ENCODE measurements at regions not wholly inside any gene's neighbourhood (a gene's known extent, or its start where the extent isn't known, plus 50 kb on each side); places are given as distances from the start of the nearest gene placed in this dataset.
A peak's percentile ranks its signal among the peaks of the same experiment; 100 is the strongest.
"Not testable (repeated sequence)": the region's sequence is repeated elsewhere in the genome, so short reads cannot be mapped to it uniquely, and the experiment has no call there.

DNA sequence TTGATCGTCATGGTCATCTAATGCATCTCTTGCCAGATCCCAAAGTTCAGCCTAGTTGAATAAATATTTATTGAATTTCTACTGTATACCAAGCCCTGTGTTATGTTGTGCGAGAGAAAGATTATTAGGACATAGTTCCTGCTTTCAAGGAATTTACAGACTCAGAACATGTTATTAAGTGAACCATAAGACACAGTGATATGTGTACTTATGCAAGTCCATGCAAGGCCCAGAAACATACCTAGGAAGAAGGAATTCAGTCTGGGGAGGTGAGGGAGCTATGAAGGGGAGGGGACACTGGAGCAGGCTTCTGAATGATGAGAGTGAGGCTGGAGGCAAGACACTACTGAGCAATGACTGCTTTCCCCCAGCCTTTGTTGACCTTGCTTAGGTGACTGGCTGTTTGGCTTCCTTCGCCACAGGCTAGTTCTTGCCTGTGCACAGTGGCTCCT is 81.4 kb downstream of the ACAA2 start:
- no peak for DNase-seq

- DNase-seq, result no peak
These were observed 81.9 kb downstream of the ACAA2 start for GRCh38 chr18:49731421-49731841.

DNA sequence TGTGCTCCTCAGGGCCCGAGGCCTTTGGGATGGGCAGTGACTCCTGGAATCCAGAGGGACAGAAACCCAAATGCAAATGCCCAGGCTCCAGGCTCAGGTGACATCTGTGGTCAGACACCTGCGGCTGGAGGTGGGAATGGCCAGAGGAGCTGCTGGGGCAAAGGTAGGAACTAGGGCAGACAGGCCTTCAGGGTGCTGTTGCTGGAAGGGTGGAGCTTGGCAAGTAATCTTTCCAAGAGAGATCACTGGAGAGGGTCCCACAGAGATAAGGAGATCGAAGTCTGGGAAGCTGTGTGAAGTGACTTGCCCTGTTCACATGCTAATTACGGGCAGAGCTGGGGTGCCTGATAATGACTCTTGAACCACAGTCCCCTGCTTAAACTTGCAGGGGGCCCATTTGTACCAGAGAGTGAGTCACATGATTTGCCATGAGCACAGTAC is 82.4 kb downstream of the ACAA2 start:
- DNase-seq, result no peak

DNA sequence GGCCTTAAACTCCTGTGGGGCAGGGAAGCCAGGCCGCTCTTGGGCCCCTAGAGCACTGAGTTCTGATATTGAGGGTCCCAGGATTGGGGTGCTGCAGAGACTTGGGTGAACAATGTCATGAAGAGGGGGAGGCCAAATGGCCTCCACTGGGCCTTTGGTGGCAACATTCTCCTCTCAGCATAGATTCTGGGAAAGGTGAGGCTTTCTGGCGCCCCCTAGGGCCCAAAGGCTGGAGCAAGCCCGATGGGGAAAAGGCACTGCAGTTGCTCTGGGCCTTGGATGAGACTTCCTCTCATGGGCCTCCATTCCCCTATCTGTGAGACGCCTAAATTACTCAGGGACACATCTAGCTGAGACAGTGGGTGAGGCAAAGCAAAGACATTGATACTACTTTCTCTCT is 84.8 kb downstream of the ACAA2 start:
- peak; percentile 57 for DNase-seq

DNA sequence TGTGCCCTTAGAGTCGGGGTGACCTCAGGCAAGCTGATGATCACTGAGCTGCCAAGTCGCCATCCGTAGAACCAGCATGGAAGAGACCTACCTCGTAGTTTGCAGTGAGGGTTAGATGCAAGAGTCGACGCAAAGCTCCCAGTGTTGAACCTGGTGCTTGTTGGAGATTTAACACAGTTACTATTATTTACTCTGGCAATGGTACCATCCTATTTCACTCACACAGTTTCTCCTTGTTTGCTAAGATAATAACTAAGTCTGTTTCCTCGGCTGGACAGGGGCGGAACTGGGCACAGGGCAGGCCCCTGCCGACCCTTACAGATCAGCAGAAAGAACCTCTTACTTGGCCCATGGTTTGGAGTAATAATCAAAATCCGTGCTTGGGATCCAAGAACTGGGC is 85.5 kb downstream of the ACAA2 start:
- no peak for DNase-seq

- no peak for DNase-seq
These were observed 86.7 kb downstream of the ACAA2 start for GRCh38 chr18:49726675-49726963.

- DNase-seq, result peak; percentile 95
These were observed 87.3 kb downstream of the ACAA2 start for GRCh38 chr18:49725809-49726674.

GRCh38 chr18:49723648-49724180 is 89.6 kb downstream of the ACAA2 start:
- peak; percentile 18 for DNase-seq

GRCh38 chr18:49722477-49722876 is 90.9 kb downstream of the ACAA2 start:
- no peak for DNase-seq

- DNase-seq, result no peak
These were observed 91.4 kb downstream of the ACAA2 start for GRCh38 chr18:49721981-49722380.

DNA sequence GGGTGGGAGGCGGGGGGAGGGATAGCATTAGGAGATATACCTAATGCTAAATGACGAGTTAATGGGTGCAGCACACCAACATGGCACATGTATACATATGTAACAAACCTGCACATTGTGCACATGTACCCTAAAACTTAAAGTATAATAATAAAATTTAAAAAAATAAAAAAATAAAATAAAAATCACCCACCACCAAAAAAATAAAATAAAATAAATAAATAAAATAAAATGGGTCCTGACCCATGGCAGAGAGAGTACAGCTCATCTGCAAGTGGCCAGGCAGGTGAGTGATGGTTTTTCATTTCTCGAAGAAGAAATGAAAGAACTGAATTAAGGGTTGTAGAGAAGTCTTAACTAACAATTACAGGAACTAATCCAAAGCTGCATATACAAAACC is 92.4 kb downstream of the ACAA2 start:
- DNase-seq, result not testable (repeated sequence)

DNA sequence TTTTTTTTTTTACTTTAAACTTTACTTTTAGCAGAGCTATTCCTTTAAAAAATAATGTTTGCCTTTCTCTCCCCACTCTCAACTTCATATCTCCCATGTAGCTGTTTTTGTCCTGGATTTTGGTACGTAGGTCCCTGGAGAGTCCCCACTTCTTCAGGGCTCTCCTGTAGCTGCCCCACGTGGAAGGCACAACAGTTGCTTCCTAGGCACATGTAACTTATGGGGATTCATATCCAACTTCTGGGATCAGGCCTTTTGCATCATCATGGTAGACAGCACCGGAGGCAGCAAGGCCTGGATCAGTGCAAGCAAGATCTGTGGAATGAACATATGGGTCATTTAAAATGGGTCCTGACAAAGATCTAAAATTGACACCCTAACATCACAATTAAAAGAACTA is 95.7 kb downstream of the ACAA2 start:
- no peak for DNase-seq

DNA sequence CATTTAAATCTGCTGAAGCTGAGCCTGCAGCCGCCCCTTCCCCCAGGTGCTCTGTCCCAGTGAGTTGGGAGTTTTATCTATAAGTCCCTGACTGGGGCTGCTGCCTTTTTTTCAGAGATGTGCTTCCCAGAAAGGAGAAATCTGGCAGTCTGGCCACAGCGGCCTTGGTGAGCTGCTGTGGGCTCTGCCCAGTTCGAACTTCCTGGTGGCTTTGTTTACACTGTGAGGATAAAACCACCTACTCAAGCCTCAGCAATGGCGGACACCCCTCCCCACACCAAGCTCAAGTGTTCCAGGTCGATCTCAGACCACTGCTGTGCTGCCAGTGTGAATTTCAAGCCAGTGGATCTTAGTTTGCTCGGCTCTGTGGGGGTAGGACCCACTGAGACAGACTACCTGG is 97.3 kb downstream of the ACAA2 start:
- no peak for DNase-seq

GRCh38 chr18:49709347-49709690 is 104.0 kb downstream of the ACAA2 start:
- no peak for DNase-seq

DNA sequence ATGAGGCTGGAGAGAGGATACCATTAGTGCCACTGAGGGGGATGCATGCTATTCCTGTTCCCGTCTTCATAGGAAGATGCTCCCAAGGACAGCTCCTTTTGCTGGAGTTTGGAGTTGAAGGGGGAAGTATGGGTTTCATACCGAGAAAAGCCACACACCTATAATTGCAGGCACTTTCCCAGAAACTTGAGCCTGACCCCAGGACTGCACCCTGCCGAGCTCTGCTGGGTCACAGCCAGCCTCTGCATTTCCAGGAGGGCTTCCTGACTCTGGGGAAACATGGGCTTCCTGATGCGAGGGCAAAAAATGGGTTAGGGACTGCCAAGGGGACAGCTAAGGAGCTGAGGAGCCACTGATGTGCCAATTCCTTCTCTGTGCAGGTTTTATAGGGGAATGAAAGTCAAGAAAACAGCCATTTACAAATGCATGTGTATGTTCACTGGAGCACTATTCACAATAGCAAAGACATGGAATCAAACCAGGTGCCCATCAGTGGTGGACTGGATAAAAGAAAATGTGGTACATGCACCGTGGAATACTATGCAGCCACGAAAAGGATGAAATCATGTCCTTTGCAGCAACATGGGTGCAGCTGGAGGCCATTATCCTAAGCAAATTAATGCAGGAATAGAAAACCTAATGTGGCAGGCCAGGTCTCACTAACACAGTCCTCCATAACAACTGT is 104.5 kb downstream of the ACAA2 start:
- DNase-seq, result no peak

GRCh38 chr18:49707599-49707998 is 105.7 kb downstream of the ACAA2 start:
- no peak for DNase-seq

- DNase-seq, result no peak
These were observed 109.0 kb downstream of the ACAA2 start for GRCh38 chr18:49704334-49704733.

- DNase-seq, result no peak
These were observed 112.1 kb downstream of the ACAA2 start for GRCh38 chr18:49701190-49701589.

- DNase-seq, result no peak
These were observed 114.0 kb downstream of the ACAA2 start for GRCh38 chr18:49699303-49699702.

DNA sequence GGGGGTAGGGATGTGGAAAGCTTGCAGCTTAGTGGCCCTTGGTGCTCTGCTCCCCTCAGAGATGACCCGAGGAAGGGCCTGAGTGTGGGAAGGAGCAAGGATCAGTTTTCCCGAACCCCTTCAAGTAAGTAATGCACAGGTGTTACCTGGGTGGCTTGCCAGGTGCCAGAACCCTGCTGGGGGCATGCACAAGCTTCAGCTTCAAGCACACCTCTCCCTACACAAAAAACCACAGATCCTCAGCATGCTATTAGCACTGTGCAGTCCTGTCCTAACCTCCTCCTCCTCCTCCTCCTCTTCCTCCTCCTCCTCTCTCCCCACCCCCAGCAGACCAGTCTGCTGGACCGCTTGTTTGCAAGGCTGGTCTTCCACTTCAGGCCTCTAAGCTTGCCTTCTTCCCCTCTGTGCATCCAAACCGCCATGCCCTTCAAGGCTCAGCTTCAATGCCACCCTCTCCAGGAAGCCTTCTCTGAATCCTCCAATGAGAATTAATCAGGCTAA is 114.8 kb downstream of the ACAA2 start:
- DNase-seq, result no peak

DNA sequence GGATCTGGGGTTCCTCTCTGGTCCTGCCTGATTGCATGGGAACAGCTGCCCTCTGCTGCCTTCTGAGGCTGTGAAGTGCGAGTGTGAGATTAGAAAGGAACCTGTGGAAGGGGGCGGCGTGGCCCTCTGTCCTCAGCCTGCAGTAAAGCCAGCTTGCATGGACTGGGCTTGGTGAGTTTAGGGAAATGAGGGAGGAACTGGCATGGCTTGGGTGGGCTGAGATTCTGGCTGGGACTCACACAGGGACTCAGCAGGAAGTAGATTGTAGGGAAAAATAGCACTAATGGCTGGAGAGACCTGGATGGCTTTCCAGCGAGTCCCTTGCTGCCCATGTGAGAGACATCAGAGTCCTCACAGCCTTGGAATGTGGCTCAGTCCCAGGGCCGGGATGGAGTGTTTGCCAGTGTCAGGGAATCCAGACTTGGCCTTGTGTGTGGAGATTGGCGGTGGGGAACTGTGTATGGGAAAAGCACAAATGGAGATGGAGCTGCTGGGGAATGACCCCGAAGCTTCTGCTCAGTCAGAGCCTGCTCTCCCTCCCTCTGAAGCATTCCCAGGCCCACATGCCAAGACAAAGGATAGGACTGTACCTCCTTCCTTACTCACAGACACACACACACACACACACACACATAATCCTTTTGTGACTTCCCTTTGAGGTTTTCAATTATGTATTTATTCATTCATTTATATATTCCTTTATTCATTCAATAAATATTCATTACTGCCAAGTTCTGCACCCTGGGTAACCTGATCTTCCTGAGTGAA is 115.4 kb downstream of the ACAA2 start:
- DNase-seq, result peak; percentile 39

DNA sequence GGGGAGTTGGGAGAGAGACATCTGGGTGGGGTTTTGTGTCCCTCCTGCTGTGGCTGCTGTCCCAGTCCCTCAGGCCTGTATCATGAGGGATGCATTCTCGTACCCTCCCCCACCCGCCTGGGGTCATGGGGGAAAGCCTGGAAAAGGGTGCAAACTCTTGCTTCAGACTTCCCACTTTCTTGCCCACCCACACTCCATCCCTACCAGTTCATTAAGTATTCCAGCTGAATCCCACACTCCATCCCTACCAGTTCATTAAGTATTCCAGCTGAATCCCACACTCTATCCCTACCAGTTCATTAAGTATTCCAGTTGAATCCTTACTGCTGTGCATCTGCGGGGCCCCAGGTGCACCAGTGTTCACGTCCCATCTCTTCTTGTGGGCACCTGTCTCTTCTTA is 116.3 kb downstream of the ACAA2 start:
- no peak for DNase-seq

DNA sequence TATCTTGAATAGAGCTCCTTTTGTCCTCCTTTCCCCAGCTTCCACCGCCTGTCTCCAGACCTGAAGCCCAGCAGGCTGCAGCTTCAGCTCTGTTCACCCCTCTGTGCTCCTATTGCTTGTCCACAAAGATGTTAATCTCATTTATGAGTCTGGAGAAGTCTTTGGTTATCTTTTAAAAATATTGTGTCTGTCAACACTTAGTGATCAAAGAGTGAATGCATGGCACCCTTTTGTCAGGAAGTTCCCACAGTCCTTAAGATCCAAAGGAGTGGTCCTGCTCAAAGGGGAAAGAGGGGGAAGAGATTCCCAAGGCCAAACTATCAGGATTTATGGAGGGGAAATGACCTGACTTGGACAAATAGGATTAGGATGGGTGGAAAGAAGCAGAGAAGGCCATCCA is 118.9 kb downstream of the ACAA2 start:
- DNase-seq, result no peak

- DNase-seq, result no peak
These were observed 119.7 kb downstream of the ACAA2 start for GRCh38 chr18:49693717-49694005.
